ENCODE measurements at regions not wholly inside any gene's neighbourhood (a gene's known extent, or its start where the extent isn't known, plus 50 kb on each side); places are given as distances from the start of the nearest gene placed in this dataset.

DNA sequence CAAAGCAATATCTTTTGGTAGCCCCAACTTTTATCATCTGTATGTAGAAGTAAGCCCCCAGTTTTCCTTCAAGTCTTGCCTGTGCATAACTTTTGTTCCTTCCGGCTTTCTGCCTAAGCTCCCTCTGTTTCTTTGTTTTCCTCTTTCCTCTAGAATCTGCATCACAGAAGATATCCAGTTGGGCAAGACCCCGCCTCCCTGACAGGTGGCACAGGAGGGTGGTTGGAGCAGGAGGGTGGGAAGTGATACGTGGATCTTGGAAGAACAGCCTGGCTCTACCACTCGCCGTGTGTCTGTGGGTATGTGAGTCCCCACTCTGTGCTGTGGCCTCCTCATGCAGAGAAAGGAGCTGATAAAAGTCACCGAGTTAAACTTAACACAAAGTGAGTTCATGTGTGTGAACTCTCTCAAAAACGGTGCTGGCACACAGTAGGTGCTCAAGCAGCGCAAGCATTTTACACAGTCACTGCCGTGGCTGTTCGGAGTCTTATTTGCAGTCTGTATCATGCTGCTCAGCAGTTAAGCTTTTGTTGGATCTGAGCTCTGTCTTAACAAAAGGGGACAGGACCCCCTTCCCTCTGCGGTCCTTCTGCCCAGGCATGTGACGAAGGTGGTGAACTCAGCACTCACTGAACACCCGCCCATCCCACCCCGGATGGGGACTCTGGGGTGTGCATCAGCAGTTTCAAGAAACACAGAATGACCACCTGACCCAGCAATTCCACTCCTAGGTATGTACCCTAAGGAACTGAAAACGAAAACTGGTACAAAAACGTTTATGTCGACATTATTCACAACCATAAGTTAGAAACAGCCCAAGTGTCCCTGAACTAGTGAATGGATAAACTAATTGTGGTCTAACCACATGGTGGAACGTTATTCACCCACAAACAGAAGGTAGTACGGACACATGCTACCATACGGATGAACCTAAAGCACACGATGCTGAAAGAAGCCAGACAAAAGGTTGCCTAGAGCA is 249.1 kb downstream of the CTTN start:
- TF ChIP-seq, protein P1, sequence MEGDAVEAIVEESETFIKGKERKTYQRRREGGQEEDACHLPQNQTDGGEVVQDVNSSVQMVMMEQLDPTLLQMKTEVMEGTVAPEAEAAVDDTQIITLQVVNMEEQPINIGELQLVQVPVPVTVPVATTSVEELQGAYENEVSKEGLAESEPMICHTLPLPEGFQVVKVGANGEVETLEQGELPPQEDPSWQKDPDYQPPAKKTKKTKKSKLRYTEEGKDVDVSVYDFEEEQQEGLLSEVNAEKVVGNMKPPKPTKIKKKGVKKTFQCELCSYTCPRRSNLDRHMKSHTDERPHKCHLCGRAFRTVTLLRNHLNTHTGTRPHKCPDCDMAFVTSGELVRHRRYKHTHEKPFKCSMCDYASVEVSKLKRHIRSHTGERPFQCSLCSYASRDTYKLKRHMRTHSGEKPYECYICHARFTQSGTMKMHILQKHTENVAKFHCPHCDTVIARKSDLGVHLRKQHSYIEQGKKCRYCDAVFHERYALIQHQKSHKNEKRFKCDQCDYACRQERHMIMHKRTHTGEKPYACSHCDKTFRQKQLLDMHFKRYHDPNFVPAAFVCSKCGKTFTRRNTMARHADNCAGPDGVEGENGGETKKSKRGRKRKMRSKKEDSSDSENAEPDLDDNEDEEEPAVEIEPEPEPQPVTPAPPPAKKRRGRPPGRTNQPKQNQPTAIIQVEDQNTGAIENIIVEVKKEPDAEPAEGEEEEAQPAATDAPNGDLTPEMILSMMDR (IDR thresholded peaks at IDR 0.05; ENCODE audit: low read depth, low read length, missing input control), result no peak
- no peak for TF ChIP-seq TAF1 (conservative IDR thresholded peaks at IDR 0.05)
- no peak for TF ChIP-seq RAD21 (IDR thresholded peaks at IDR 0.05)
- TF ChIP-seq, protein P2, sequence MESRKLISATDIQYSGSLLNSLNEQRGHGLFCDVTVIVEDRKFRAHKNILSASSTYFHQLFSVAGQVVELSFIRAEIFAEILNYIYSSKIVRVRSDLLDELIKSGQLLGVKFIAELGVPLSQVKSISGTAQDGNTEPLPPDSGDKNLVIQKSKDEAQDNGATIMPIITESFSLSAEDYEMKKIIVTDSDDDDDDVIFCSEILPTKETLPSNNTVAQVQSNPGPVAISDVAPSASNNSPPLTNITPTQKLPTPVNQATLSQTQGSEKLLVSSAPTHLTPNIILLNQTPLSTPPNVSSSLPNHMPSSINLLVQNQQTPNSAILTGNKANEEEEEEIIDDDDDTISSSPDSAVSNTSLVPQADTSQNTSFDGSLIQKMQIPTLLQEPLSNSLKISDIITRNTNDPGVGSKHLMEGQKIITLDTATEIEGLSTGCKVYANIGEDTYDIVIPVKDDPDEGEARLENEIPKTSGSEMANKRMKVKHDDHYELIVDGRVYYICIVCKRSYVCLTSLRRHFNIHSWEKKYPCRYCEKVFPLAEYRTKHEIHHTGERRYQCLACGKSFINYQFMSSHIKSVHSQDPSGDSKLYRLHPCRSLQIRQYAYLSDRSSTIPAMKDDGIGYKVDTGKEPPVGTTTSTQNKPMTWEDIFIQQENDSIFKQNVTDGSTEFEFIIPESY (IDR thresholded peaks at IDR 0.05), result no peak
- no peak for TF ChIP-seq GABPA (IDR thresholded peaks at IDR 0.05 in 1 of 2, conservative IDR thresholded peaks at IDR 0.05 in 1 of 2)
- no peak for TF ChIP-seq YY1 (IDR thresholded peaks at IDR 0.05)
- TF ChIP-seq MAX (IDR thresholded peaks at IDR 0.05), result no peak
- no peak for TF ChIP-seq REST (IDR thresholded peaks at IDR 0.05)
- no peak for TF ChIP-seq SP1 (IDR thresholded peaks at IDR 0.05)
- TF ChIP-seq NR2F2 (IDR thresholded peaks at IDR 0.05), result no peak
- TF ChIP-seq RXRA (IDR thresholded peaks at IDR 0.05), result no peak
- no peak for TF ChIP-seq JUND (IDR thresholded peaks at IDR 0.05)
- TF ChIP-seq EGR1 (IDR thresholded peaks at IDR 0.05; ENCODE audit: low read depth in 2 of 2), result no peak

Measured in liver (tissue), 3 donors.